Urinary bladder (tissue), 3 donors: ENCODE measurements at regions not wholly inside any gene's neighbourhood (a gene's known extent, or its start where the extent isn't known, plus 50 kb on each side); places are given as distances from the start of the nearest gene placed in this dataset.
A peak's percentile ranks its signal among the peaks of the same experiment; 100 is the strongest.

Source experiments
- DNase-seq: peaks from one replicate; pipeline ENCODE4 v3.0.0-alpha.2; 2015; ENCODE audit errors: extremely low spot score
- H3K27ac ChIP-seq: one replicate; pipeline ENCODE4 v1.5.1; 2013; ENCODE audit warnings: low read depth, mild to moderate bottlenecking, moderate library complexity
- H3K36me3 ChIP-seq: one replicate; pipeline ENCODE4 v1.6.1; 2013; ENCODE audit warnings: mild to moderate bottlenecking, moderate library complexity; ENCODE audit not compliant: insufficient read depth
- H3K4me1 ChIP-seq: one replicate; pipeline ENCODE4 v1.6.1; 2013; ENCODE audit warnings: mild to moderate bottlenecking, moderate library complexity; ENCODE audit not compliant: insufficient read depth
- H3K4me3 ChIP-seq: one replicate; pipeline ENCODE4 v1.5.1; 2013; ENCODE audit warnings: low read depth, low read length
- WGBS: extraction: QIAGEN DNeasy Blood & Tissue Kit; methylation state at CpG from one replicate; pipeline ENCODE4 v1.1.7; 2013; 5-methylcytosine and 5-hydroxymethylcytosine counted together
- donor health status: healthy with polysubstance abuse.
- donor health status: healthy.

DNA sequence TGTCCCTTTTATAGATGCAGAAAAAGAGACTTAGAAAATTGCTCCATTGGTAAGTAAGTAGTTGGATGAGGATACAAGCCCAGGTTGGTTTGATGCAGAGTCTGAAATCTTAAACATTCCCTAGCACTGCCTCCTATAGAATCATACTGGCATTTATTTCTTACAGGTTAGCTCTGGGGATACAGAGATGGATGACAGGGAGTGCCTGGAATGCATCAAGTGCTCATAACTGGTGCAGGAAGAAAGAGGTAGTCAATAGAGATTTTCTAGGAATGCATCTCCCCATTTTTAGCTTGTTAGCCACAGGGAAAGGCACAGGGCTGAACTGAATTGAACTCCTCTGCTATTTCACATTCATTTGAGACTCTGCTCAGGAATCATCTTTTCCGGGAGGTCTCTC lies 269.0 kb upstream of the USP24 start:
- WGBS, result 72% methylated on average over 1 of the region's 1 CpG
- H3K4me3 ChIP-seq, result no peak overlapping the region
- no peaks in the 10 kb centered on the region for H3K36me3 ChIP-seq
- H3K4me1 ChIP-seq, result no peaks in the 10 kb centered on the region
- no peak overlapping the region for H3K27ac ChIP-seq
- DNase-seq, result no peak

DNA sequence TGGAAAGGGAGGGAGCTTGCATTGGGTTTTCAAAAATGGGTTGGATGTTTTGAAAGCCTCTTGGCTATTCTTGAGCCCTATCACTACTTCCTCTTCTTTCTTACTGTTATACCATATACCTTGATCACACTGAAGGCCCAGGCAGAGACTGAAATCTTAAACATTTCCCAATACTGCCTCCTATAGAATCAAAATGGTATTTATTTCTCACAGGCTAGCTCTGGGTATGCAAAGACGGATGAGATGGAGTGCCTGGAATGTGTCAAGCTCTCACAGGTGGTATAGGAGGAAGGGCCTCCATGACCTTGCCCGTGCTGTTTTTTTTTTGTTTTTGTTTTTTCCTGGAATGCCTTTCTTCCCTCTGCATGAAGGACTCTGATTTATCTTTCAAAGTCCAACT lies 268.4 kb upstream of the USP24 start:
- no peaks in the 10 kb centered on the region for H3K36me3 ChIP-seq
- DNase-seq, result no peak
- 88% methylated on average over 2 of the region's 2 CpGs for WGBS
- H3K27ac ChIP-seq, result no peak overlapping the region
- H3K4me3 ChIP-seq, result no peak overlapping the region
- H3K4me1 ChIP-seq, result no peaks in the 10 kb centered on the region

DNA sequence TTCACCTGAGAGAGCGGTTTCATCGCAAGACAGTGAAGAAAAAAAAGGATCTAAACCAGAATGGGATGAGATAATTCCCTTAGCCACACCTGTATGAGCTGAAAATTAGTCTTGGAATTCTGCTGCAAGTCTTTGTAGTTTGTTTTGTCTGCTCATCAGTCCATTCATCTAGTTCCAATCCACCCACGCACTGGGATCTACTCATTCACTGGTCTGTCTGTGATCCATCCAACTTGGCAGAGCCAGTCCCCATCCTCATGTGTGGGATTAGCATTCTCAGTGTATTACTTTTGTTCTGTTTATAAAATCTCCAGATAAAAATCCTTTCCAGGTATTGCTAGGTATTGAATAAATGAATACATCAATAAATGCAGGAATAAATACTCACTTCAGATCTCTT lies 266.5 kb upstream of the USP24 start:
- Histone ChIP-seq H3K36me3 (no peaks in the 10 kb centered on the region), H3K4me1 (no peaks in the 10 kb centered on the region), H3K4me3 (no peak overlapping the region), H3K27ac (no peak overlapping the region)
- no peak for DNase-seq
- WGBS, result 90% methylated on average over 3 of the region's 3 CpGs

DNA sequence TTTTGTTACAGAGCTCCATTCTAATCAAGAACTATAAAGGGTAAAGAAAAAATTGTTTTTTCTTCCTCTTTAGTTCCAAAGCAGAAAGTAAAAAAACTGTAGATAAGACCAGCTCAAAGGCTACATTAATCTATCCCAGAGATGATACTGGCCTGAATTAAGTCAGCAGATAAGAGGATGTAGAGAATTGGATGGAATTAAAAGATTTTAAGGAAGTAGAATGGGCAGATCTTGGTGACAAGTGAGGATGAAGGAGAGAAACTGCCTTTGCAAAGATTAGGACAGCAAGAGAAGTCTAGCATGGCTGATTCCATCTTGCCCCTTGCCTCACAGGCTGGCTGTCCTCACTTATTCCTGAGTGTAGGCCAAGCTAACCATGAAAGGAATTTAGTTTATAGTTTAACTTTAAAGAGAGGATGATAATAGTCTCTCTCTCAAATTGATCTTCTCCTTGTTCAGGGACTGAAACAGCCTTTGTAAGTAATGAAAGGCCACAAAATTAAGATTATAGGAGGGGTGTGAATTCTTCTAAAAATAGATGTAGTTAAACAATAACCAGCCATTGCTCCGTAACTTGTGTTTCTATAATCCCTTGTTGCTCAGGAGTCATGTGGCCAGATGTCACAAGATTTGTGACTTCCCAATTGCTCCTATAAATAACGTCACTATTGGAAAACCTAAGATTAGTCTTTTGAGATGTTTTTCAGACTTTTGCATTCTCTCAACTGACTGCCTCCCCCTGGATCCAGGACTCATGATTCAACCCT lies 265.0 kb upstream of the USP24 start:
- Histone ChIP-seq H3K4me1 (no peaks in the 10 kb centered on the region), H3K27ac (no peak overlapping the region), H3K36me3 (no peaks in the 10 kb centered on the region), H3K4me3 (no peak overlapping the region)
- WGBS, result 72% methylated on average over 2 of the region's 2 CpGs
- DNase-seq, result no peak

DNA sequence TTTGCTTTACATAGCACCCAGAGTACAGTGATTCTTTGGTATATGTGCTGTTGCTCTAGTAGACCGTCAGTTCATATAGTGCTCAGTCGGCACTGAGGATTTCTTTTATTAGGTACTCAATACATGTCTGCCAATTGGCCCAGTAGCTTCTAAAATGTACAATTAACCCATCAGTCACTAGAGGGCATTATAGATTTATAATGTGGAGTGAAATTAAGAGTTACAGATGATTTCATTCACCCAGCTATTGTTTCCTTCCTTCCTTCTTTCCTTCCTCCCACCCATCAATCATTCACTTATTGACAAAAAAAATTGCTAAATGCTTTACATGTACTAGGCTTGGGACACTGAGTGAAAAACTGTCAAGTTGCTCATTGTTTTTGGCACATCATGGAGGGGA lies 263.6 kb upstream of the USP24 start:
- Histone ChIP-seq H3K36me3 (no peaks in the 10 kb centered on the region), H3K4me1 (no peaks in the 10 kb centered on the region), H3K4me3 (no peak overlapping the region), H3K27ac (no peak overlapping the region)
- WGBS, result 72% methylated on average over 2 of the region's 2 CpGs
- no peak for DNase-seq

DNA sequence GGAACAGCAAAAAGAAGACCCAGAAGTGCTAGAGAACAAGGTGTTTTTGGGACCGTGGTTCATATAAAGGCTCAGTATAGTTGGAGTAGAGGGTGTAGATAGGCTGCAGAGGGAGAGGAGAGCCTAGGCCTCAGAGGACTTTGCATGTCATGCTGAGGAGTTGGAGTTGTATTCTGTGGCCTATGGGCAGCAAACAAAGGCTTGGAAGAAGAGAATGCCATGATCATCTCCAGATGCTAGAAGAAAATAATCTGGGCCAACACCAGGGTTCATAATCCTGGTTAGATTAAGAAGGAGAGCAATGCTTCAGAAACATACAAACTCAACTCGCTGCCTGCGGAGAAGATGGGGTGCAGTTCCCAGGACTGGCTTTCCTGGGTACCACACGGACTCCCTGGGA lies 262.8 kb upstream of the USP24 start:
- Histone ChIP-seq H3K27ac (no peak overlapping the region), H3K4me3 (no peak overlapping the region), H3K4me1 (no peaks in the 10 kb centered on the region), H3K36me3 (no peaks in the 10 kb centered on the region)
- WGBS, result 97% methylated on average over 4 of the region's 4 CpGs
- DNase-seq, result no peak

DNA sequence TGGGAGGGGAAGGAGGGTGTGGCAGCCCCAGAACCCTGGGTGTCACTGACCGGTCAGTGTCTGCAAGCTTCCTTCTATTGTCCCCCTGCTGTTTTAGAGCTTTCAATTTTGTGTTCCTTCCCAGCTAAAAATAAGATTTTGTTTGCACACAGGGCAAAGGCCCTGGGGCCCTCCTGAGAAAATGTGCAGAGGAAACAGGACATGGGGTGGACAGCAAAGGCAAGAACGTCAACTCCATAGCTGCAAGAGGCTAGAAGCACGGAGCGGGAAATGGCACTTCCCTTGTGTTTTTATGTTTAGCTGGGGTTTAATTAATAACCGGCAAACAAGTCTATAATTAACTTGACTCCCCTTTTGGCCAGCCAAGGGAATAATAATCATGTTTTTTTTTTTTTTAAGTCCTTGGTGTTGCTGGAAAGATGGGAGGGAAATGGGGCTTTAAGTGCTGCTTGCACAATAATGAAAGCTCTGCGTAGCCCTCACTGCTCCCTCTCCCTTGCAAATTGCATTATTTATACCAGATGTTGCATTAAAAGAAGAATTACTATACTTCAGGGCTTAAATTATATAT lies 261.4 kb upstream of the USP24 start:
- H3K27ac ChIP-seq, result no peak overlapping the region
- H3K4me3 ChIP-seq, result no peak overlapping the region
- WGBS, result 83% methylated on average over 6 of the region's 6 CpGs
- no peaks in the 10 kb centered on the region for H3K4me1 ChIP-seq
- peak; percentile 25 for DNase-seq
- H3K36me3 ChIP-seq, result no peaks in the 10 kb centered on the region

DNA sequence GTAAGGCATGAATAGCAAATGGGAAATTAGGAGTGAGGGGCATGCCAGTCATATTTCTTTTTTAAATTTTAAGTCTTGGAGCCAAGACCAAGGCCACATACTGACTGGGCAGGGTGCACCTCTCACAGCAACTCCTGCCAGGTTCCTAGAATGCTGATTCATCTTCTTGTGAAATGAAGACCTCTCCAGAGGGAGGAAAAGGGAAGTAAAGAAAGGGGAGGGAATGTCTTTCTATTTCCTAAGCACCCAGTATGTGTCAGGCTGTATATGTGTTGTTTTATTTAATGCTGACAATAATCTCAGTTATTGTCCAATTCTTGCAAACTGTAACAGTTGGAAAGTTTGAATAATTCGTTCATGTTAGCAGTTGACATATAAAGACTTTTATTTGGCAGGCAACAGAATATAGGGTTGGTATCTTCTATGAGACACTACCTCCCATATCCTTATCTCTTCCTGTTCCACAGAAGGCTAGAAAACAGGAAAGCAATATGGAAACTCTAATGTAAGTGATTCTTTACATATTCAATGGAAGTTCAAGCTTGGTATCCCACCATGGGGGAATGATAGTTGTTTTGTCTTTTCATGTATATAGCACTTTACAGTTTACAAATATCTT lies 259.1 kb upstream of the USP24 start:
- no peak overlapping the region for H3K4me3 ChIP-seq
- no peak overlapping the region for H3K27ac ChIP-seq
- H3K36me3 ChIP-seq, result no peaks in the 10 kb centered on the region
- 58% methylated on average over 1 of the region's 1 CpG for WGBS
- DNase-seq, result no peak
- no peaks in the 10 kb centered on the region for H3K4me1 ChIP-seq

DNA sequence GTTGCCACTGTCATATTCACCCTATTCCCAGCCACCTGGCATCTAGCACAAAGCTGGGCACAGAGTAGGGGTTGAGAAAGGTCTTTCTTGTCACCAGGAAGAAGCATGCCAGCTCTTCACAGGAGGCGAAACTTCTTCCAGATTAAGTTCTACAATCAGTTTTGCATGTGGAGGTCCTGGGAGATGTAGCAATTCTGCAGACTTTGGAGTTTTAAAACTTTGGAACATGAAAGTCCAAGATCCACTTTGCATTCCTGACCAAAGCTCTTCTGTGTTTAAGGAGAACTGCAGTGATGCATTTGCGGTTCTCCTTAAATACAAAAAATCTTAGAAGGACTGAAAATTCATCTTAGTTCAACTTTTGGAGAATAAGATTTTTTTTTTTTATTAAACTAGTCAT lies 258.5 kb upstream of the USP24 start:
- Histone ChIP-seq H3K36me3 (no peaks in the 10 kb centered on the region), H3K27ac (no peak overlapping the region), H3K4me1 (no peaks in the 10 kb centered on the region), H3K4me3 (no peak overlapping the region)
- DNase-seq, result no peak
- WGBS, result over 99% methylated on average over 2 of the region's 2 CpGs

DNA sequence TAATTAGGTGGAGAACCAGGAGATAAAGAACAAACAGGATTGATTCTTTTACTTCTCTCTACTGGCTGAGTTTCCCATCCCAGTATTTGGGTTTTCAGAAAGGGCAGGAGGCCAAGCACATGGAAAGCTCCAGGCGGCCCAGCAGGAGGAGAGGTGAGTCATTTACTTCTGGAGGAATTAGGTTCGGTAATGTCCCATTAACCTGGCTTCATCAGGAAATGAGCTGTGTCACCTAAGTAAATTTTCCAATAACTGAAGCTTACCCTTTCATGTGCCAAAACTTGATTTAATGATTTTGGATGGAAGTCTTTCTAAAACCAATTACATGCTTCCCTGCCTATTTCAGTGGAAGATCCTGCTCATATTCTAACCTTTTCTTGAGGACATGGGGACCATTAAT lies 257.6 kb upstream of the USP24 start:
- 53% methylated on average over 2 of the region's 2 CpGs for WGBS
- no peaks in the 10 kb centered on the region for H3K4me1 ChIP-seq
- H3K36me3 ChIP-seq, result no peaks in the 10 kb centered on the region
- DNase-seq, result no peak
- H3K27ac ChIP-seq, result no peak overlapping the region
- H3K4me3 ChIP-seq, result no peak overlapping the region

DNA sequence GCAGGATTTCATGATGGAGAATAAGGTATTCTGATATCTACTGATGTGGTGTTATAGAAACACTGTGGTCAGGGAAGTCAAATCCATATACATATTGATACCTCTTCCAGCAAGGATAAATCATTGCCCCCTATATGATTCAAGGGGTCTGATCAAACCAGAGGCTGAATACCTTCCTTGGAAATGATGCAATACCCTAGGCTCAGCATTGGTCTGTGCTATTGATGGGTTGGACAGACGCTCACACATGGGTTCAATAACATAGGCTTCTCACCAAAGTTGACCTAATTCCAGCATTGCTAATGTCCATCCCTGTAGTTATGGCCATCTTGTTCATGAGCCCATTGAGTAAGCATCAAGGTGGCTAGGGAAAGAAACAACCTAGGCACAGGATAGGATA lies 257.0 kb upstream of the USP24 start:
- Histone ChIP-seq H3K27ac (no peak overlapping the region), H3K4me3 (no peak overlapping the region), H3K4me1 (no peaks in the 10 kb centered on the region), H3K36me3 (no peaks in the 10 kb centered on the region)
- DNase-seq, result no peak
- WGBS, result 96% methylated on average over 1 of the region's 1 CpG

DNA sequence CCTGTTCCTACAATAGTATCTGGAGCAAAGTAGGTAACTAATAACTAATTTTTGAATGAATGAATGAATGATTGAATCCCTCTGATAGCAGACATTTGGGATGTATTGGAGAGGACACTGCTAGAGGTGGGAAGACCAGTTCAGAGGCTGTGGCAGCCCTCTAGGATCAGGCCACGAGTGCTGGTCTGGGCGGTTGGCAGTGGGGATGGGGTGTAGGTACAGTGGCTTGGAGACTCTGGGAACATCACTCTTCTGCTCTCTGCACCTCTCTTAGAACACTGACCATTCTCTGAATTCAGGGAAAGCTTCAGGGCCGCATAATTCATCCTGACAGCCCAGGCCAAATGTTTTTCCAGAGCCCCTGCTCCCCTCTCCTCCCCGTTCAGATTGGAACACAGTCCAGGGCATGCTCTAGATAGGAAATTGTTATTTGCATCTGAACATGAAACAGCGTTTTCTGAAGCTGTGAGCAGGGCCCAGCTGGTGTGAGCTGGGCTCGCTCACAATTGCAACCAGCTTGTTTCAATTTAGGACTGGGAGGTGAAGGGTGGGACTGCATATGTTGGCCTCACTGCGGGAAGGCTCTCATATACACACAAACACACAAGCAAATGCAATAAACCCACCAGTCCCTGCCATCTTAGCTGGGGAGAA lies 253.1 kb upstream of the USP24 start:
- no peaks in the 10 kb centered on the region for H3K4me1 ChIP-seq
- H3K4me3 ChIP-seq, result no peak overlapping the region
- no peaks in the 10 kb centered on the region for H3K36me3 ChIP-seq
- no peak overlapping the region for H3K27ac ChIP-seq
- WGBS, result 59% methylated on average over 7 of the region's 7 CpGs
- no peak for DNase-seq

DNA sequence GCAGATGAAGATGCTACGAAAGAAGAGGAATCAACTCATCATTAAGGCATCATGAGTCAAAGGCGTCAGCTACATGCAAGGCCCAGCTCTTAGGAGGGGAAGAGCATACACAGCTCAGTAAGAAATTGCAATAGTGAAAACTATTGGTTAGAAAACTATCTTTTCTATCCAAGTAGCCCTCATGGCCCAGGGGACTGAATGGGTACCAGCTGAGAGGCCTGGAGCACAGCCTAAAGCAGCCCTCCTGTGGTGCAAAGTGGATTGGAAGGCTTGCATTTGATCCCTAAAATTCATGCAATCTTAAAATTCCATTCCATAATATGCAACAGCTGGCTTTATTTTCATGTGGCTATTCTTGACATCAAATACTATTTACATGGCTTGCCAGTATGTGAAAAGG lies 251.8 kb upstream of the USP24 start:
- Histone ChIP-seq H3K36me3 (no peaks in the 10 kb centered on the region), H3K27ac (no peak overlapping the region), H3K4me1 (no peaks in the 10 kb centered on the region), H3K4me3 (no peak overlapping the region)
- DNase-seq, result no peak
- WGBS, result 92% methylated on average over 2 of the region's 2 CpGs

DNA sequence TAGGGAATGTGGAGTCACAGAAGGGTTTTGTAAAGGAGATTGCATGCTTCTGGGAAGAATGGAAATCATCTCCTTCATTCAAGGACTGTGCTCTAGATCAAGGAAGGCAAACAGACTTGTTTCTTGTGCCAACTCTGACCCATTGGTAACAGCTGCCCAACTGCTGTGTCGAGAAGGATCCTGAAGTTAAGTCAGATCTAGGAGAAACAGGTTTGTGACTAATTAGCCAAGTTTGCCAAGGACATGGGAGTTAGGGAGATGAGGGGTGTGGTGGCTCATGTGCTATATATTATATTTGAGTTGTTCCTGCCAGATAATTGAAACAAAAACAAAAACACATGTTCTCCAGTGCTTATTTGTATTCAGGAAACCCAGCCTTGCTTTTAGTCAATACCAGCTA lies 251.2 kb upstream of the USP24 start:
- 66% methylated on average over 1 of the region's 1 CpG for WGBS
- no peaks in the 10 kb centered on the region for H3K36me3 ChIP-seq
- H3K4me1 ChIP-seq, result no peaks in the 10 kb centered on the region
- H3K27ac ChIP-seq, result no peak overlapping the region
- no peak for DNase-seq
- H3K4me3 ChIP-seq, result no peak overlapping the region
